Smooth muscle cell (in vitro differentiated cells): ENCODE measurements at regions not wholly inside any gene's neighbourhood (a gene's known extent, or its start where the extent isn't known, plus 50 kb on each side); places are given as distances from the start of the nearest gene placed in this dataset.
"Not testable (repeated sequence)": the region's sequence is repeated elsewhere in the genome, so short reads cannot be mapped to it uniquely, and the experiment has no call there.

ENCODE experiments used
- DNase-seq: peaks from one replicate; lab custom pipeline; 2025; ENCODE audit not compliant: unreplicated experiment; lab: John Stamatoyannopoulos, UW
- H2AFZ ChIP-seq: fragments of 200-600 bp; sonication (generic); 2 replicates; pipeline ENCODE4 v1.6.0; 2016; ENCODE audit warnings: antibody characterized with exemption, low read depth, mild to moderate bottlenecking
- H3F3A ChIP-seq: fragments of 200-600 bp; sonication (generic); 2 replicates; pipeline ENCODE4 v1.6.0; 2017; ENCODE audit warnings: antibody characterized with exemption, low read depth
- H3K27ac ChIP-seq: fragments of 200-600 bp; sonication (generic); 2 replicates; pipeline ENCODE4 v1.5.1; 2016; ENCODE audit warnings: low read depth, mild to moderate bottlenecking
- H3K27me3 ChIP-seq: fragments of 200-600 bp; sonication (generic); 2 replicates; pipeline ENCODE4 v1.6.1; 2016; ENCODE audit warnings: low read depth, mild to moderate bottlenecking
- H3K36me3 ChIP-seq: fragments of 200-600 bp; sonication (generic); 2 replicates; pipeline ENCODE4 v1.5.1; 2016; ENCODE audit warnings: low read depth
- H3K4me1 ChIP-seq: fragments of 200-600 bp; sonication (generic); 2 replicates; pipeline ENCODE4 v1.5.1; 2016; ENCODE audit warnings: low read depth
- H3K4me2 ChIP-seq: fragments of 200-600 bp; sonication (generic); 2 replicates; pipeline ENCODE4 v1.6.0; 2016; ENCODE audit warnings: mild to moderate bottlenecking
- H3K4me3 ChIP-seq: fragments of 200-600 bp; sonication (generic); 2 replicates; pipeline ENCODE4 v1.5.1; 2016; ENCODE audit warnings: mild to moderate bottlenecking
- H3K79me2 ChIP-seq: fragments of 200-600 bp; sonication (generic); 2 replicates; pipeline ENCODE4 v1.6.0; 2016; ENCODE audit warnings: low read depth, mild to moderate bottlenecking
- H3K9ac ChIP-seq: fragments of 200-600 bp; sonication (generic); 2 replicates; pipeline ENCODE4 v1.6.0; 2016; ENCODE audit warnings: low read depth
- H3K9me3 ChIP-seq: fragments of 200-600 bp; sonication (generic); replicated peaks from 2 replicates; pipeline ENCODE4 v1.5.1; 2016; ENCODE audit warnings: low read depth
- H4K20me1 ChIP-seq: fragments of 200-600 bp; sonication (generic); 2 replicates; pipeline ENCODE4 v1.6.0; 2016; ENCODE audit warnings: low read depth
- WGBS: methylation state at CpG from one replicate; pipeline ENCODE4 v1.1.7; 2016; ENCODE audit warnings: low lambda C conversion rate; 5-methylcytosine and 5-hydroxymethylcytosine counted together
- TF ChIP-seq, protein P1 (sequence below): fragments of 200-600 bp; sonication (generic); IDR thresholded peaks from 2 replicates; pipeline ENCODE4 v1.5.1; 2017; ENCODE audit warnings: borderline replicate concordance, mild to moderate bottlenecking, antibody characterized with exemption; ENCODE audit not compliant: insufficient read depth, poor library complexity, severe bottlenecking

DNA sequence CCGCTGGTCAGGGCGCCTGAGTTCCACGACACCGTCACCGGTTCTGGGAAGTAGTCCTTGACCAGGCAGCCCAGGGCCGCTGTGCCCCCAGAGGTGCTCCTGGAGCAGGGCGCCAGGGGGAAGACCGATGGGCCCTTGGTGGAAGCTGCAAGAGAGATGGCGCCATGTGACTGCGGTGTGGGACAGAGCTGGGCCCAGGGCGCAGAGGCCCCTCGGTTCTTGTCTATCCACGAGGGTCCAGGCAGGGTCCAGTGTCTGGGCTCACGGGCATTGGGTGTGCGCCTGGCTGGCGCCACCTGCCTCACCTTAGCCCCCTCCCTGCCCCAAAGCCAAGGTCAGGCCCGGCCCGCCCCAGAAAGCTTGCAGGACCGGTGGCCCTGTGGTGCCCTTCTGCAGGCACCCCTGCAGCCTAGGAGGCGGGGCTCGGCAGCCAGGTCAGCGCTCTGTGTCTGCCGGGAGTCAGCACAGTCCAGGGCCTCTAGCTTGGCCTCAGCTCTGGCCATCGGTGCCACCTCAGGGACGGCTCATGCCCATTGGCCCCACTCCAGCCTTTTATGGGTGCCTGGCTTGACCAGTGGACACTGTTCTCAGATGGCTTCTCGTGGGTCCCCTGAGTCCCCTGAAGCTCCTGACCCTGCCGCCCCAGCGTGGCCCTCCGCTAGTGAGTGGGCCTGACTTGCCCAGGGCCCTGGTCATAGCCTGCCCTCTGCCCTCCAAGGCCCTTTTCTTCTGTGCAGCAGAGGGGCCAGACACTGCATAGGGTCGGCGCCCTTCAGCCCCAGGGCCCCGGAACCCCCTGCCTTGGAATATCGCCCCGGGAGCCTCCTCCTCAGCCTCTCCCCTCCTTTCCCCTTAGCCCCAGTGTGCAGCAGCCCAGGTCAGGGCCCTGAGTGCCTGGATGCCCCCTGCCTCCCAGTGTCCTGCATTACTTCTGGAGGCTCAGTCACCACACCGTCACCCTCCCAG is 245.2 kb downstream of the TMEM121 start:
- H3F3A ChIP-seq, H3K9ac ChIP-seq, H3K4me3 ChIP-seq, H3K9me3 ChIP-seq, H3K4me2 ChIP-seq, H3K27ac ChIP-seq, DNase-seq, H3K36me3 ChIP-seq, H3K27me3 ChIP-seq, H3K79me2 ChIP-seq, H2AFZ ChIP-seq, H3K4me1 ChIP-seq, H4K20me1 ChIP-seq: not testable (repeated sequence)
- 84% methylated on average over 20 of the region's 35 CpGs for WGBS

DNA sequence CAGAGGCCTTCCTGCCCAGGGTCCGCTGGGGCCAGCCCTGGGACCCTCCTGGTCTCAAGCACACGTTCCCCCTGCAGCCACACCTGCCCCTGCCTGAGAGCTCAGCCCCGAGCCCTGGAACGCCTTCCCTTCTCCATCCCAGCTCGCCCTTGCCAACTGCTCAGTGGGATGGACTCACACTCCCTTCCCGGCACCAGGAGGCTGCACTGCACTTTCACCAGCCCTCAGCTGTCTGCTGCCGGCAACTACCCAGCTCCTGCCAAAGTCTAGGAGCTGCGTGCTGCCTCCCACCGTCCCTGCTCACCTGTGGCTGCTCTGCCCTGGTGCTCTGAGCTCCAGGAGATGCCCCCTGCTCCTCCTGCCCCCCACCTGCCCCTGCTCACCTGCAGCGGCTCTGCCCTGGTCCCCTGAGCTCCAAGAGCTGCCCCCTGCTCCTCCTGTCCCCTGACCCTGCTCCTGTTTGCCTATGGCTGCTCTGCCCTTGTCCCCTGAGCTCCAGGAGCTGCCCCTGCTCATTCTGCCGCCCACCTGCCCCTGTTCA is 246.4 kb downstream of the TMEM121 start:
- not testable (repeated sequence) for H3K4me3 ChIP-seq, H3K9ac ChIP-seq, H3K79me2 ChIP-seq, H2AFZ ChIP-seq, H3K27ac ChIP-seq, H3F3A ChIP-seq, H3K4me1 ChIP-seq, H3K9me3 ChIP-seq, H3K27me3 ChIP-seq, H3K4me2 ChIP-seq, H4K20me1 ChIP-seq, H3K36me3 ChIP-seq, DNase-seq
- WGBS = 73% methylated on average over 10 of the region's 11 CpGs

DNA sequence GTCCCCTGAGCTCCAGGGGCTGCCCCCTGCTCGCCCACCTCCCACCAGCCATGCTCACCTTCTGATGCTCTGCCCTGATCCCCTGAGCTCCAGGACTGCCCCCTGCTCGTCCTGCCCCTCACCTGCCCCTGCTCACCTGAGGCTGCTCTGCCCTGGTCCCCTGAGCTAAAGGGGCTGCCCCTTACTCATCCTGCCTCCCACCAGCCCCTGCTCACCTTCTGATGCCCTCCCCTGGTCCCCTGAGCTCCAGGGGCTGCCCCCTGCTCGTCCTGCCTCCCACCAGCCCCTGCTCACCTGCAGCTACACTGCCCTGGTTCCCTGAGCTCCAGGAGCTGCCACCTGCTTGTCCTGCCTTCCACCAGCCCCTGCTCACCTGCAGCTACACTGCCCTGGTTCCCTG is 247.2 kb downstream of the TMEM121 start:
- no peaks in the 10 kb centered on the region for H3K9me3 ChIP-seq
- H3K27ac ChIP-seq = no peak overlapping the region
- no peak overlapping the region for H3K4me3 ChIP-seq
- TF ChIP-seq, protein P1, sequence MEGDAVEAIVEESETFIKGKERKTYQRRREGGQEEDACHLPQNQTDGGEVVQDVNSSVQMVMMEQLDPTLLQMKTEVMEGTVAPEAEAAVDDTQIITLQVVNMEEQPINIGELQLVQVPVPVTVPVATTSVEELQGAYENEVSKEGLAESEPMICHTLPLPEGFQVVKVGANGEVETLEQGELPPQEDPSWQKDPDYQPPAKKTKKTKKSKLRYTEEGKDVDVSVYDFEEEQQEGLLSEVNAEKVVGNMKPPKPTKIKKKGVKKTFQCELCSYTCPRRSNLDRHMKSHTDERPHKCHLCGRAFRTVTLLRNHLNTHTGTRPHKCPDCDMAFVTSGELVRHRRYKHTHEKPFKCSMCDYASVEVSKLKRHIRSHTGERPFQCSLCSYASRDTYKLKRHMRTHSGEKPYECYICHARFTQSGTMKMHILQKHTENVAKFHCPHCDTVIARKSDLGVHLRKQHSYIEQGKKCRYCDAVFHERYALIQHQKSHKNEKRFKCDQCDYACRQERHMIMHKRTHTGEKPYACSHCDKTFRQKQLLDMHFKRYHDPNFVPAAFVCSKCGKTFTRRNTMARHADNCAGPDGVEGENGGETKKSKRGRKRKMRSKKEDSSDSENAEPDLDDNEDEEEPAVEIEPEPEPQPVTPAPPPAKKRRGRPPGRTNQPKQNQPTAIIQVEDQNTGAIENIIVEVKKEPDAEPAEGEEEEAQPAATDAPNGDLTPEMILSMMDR = no peak
- no peak overlapping the region for H3K9ac ChIP-seq
- no peaks in the 10 kb centered on the region for H4K20me1 ChIP-seq
- H3K36me3 ChIP-seq = no peaks in the 10 kb centered on the region
- no peak overlapping the region for H3K4me2 ChIP-seq
- no peaks in the 10 kb centered on the region for H3K4me1 ChIP-seq
- H2AFZ ChIP-seq = no peak overlapping the region
- H3K27me3 ChIP-seq = no peaks in the 10 kb centered on the region
- H3F3A ChIP-seq = no peaks in the 10 kb centered on the region
- no peak for DNase-seq
- H3K79me2 ChIP-seq = no peaks in the 10 kb centered on the region
- WGBS = 38% methylated on average over 2 of the region's 3 CpGs

DNA sequence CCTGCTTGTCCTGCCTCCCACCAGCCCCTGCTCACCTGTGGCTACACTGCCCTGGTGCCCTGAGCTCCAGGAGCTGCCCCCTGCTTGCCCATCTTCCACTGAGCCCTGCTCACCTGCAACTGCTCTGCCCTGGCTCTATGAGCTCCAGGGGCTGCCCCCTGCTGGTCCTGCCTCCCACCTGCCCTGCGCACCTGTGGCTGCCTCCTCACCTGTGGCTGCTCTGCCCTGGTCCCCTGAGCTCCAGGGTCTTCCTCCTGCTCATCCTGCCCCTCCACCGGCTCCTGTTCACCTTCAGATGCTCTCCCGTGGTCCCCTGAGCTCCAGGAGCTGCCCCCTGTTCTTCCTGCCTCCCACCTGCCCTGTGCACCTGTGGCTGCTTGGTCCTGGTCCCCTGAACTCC is 247.6 kb downstream of the TMEM121 start:
- H3K27me3 ChIP-seq = no peaks in the 10 kb centered on the region
- H3F3A ChIP-seq = no peaks in the 10 kb centered on the region
- H3K36me3 ChIP-seq = no peaks in the 10 kb centered on the region
- H3K27ac ChIP-seq = no peak overlapping the region
- no peaks in the 10 kb centered on the region for H3K4me1 ChIP-seq
- H3K4me2 ChIP-seq = no peak overlapping the region
- H3K9ac ChIP-seq = no peak overlapping the region
- no peaks in the 10 kb centered on the region for H3K79me2 ChIP-seq
- no peak overlapping the region for H2AFZ ChIP-seq
- H3K4me3 ChIP-seq = no peak overlapping the region
- no peak for DNase-seq
- 55% methylated on average over 3 of the region's 3 CpGs for WGBS
- TF ChIP-seq, protein P1 = no peak
- H4K20me1 ChIP-seq = no peaks in the 10 kb centered on the region
- H3K9me3 ChIP-seq = peaks cover 3% of the 10 kb centered on the region

DNA sequence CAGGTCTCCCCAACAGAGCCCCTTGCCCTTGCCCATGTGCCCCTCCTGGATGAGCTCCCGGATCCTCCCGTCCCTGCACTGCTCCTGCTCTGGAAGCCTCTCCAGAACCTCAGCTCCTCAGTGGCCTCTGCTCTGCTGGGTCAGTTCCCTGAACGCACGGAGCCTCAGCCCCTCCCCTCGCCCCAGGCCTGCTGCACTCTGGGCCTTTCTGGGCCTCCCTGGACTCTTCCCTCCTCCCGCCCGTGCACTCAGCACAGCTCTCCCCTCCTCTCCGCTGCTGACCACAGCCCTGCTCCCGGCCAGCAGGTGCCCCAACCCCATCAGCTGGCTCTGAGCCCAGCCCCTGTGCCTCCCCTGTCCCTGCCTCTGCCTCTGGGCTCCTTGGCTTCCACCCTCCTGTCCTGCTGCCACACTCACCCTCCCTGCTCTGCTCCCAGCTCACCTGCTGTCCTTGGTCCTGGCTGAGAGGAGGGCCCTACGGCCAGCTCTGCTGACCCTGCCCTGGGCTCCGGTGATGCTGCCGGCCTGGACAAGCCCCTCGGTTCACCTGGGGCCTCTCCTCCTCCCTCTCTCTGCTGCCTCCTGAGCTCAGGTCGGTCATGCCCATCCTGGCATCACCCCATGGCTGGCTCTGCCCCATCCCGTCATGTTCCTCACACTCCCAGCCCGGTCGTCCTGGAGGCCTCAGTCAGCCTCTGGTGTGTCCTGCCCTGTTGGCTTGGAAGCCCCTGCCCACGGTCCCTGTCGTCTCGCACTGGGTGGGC is 248.4 kb downstream of the TMEM121 start:
- H3K9ac ChIP-seq, H4K20me1 ChIP-seq, H3F3A ChIP-seq, H3K4me3 ChIP-seq, H3K36me3 ChIP-seq, DNase-seq, H2AFZ ChIP-seq, H3K4me2 ChIP-seq, H3K27ac ChIP-seq, H3K27me3 ChIP-seq, H3K4me1 ChIP-seq, H3K9me3 ChIP-seq, H3K79me2 ChIP-seq: not testable (repeated sequence)
- WGBS = 84% methylated on average over 18 of the region's 20 CpGs

DNA sequence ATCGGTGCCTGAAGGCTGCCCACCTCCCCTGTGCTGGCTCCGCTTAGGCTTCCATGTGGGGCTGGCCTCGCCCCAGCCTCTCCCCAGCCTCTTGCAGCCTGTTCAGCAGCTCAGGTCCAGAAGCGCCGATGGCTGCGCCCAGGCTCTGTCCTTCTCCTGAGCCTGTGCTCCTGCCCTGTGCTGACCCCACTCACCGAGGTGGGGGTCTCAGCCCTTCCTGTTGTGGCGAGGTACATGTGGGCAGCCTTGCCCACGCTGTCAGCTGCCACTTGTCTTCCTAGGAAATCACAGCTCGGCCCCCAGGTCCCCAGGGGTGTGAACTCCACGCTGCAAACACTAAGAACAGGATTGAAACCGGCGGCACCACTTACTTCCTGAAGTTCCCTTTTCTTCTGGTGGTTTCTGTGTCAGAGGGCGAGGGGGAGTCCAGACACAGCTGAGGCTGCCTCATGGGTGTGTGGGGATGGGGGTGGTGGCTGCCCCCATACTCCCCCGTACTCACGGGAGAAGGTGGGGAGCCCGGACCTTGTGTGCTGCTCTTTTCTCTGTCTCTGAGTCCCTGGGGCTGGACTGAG is 249.1 kb downstream of the TMEM121 start:
- H3K4me3 ChIP-seq, H3K9ac ChIP-seq, H2AFZ ChIP-seq, H3F3A ChIP-seq, H3K79me2 ChIP-seq, H3K27me3 ChIP-seq, H4K20me1 ChIP-seq, H3K27ac ChIP-seq, H3K9me3 ChIP-seq, DNase-seq, H3K4me1 ChIP-seq, H3K4me2 ChIP-seq, H3K36me3 ChIP-seq: not testable (repeated sequence)
- 70% methylated on average over 14 of the region's 17 CpGs for WGBS
